ENCODE measurements at regions not wholly inside any gene's neighbourhood (a gene's known extent, or its start where the extent isn't known, plus 50 kb on each side); places are given as distances from the start of the nearest gene placed in this dataset.

GRCh38 chr3:69504232-69504631 lies 118.3 kb upstream of the FRMD4B start:
- H3K36me3 ChIP-seq: no peaks in the 10 kb centered on the region
- intact Hi-C loops (cut with DNase I; ENCODE audit: low total_unique reads): no loop called here
- WGBS, 2 donors (ENCODE audit: low coverage in 1 of 2): 74 to 75% methylated on average over 3 of the region's 3 CpGs
- no peak for TF ChIP-seq EP300 (IDR thresholded peaks at IDR 0.05; ENCODE audit: low read depth)
- no peak for TF ChIP-seq POLR2AphosphoS5 (IDR thresholded peaks at IDR 0.05)
- no peak for TF ChIP-seq POLR2A (IDR thresholded peaks at IDR 0.05)
- TF ChIP-seq CTCF (IDR thresholded peaks at IDR 0.05): no peak
- DNase-seq: no peak
- H3K9me3 ChIP-seq: no peaks in the 10 kb centered on the region
- no peaks in the 10 kb centered on the region for H3K4me1 ChIP-seq
- no peak overlapping the region for H3K4me3 ChIP-seq
- no peak overlapping the region for H3K27ac ChIP-seq
- in situ Hi-C loops (cut with MboI; ENCODE audit: low pct_ligation_motif_present in 1 of 4, low pct_unique_long_range_greater_than_20kb in 1 of 4, low sequenced_read_pairs in 3 of 4): no loop called here
- H3K27me3 ChIP-seq: no peaks in the 10 kb centered on the region

- in situ Hi-C loops (cut with MboI; ENCODE audit: low pct_ligation_motif_present in 1 of 4, low pct_unique_long_range_greater_than_20kb in 1 of 4, low sequenced_read_pairs in 3 of 4) (no loop called here), intact Hi-C loops (cut with DNase I; ENCODE audit: low total_unique reads) (no loop called here)
- Histone ChIP-seq H3K4me1 (no peaks in the 10 kb centered on the region), H3K4me3 (no peak overlapping the region), H3K9me3 (no peaks in the 10 kb centered on the region), H3K27me3 (no peaks in the 10 kb centered on the region), H3K36me3 (no peaks in the 10 kb centered on the region), H3K27ac (peak overlapping the region in 1 of 4 donors; percentile 31)
- 81 to 86% methylated on average over 5 of the region's 5 CpGs for WGBS, 2 donors (ENCODE audit: low coverage in 1 of 2)
- DNase-seq: no peak
- TF ChIP-seq POLR2A (IDR thresholded peaks at IDR 0.05) (no peak), EP300 (IDR thresholded peaks at IDR 0.05; ENCODE audit: low read depth) (no peak), POLR2AphosphoS5 (IDR thresholded peaks at IDR 0.05) (no peak), CTCF (IDR thresholded peaks at IDR 0.05) (no peak)
Observed at GRCh38 chr3:69500604-69501003, 114.7 kb upstream of the FRMD4B start.

GRCh38 chr3:69499899-69500421 lies 114.1 kb upstream of the FRMD4B start:
- peak overlapping the region in 1 of 4 donors; percentile 31 for H3K27ac ChIP-seq

GRCh38 chr3:69499422-69499821 lies 113.5 kb upstream of the FRMD4B start:
- no peak overlapping the region for H3K4me3 ChIP-seq
- WGBS, 2 donors (ENCODE audit: low coverage in 1 of 2): 41 to 59% methylated on average over 3 of the region's 3 CpGs
- H3K9me3 ChIP-seq: no peaks in the 10 kb centered on the region
- no peaks in the 10 kb centered on the region for H3K4me1 ChIP-seq
- intact Hi-C loops (cut with DNase I; ENCODE audit: low total_unique reads): no loop called here
- TF ChIP-seq POLR2A (IDR thresholded peaks at IDR 0.05): no peak
- TF ChIP-seq POLR2AphosphoS5 (IDR thresholded peaks at IDR 0.05): no peak
- no peak for TF ChIP-seq EP300 (IDR thresholded peaks at IDR 0.05; ENCODE audit: low read depth)
- no peak for TF ChIP-seq CTCF (IDR thresholded peaks at IDR 0.05)
- H3K27me3 ChIP-seq: no peaks in the 10 kb centered on the region
- DNase-seq: no peak
- no peak overlapping the region for H3K27ac ChIP-seq
- no peaks in the 10 kb centered on the region for H3K36me3 ChIP-seq
- in situ Hi-C loops (cut with MboI; ENCODE audit: low pct_ligation_motif_present in 1 of 4, low pct_unique_long_range_greater_than_20kb in 1 of 4, low sequenced_read_pairs in 3 of 4): no loop called here

More at GRCh38 chr3:69499899-69500421, 114.1 kb upstream of the FRMD4B start:
- in situ Hi-C loops (cut with MboI; ENCODE audit: low pct_ligation_motif_present in 1 of 4, low pct_unique_long_range_greater_than_20kb in 1 of 4, low sequenced_read_pairs in 3 of 4) (no loop called here), intact Hi-C loops (cut with DNase I; ENCODE audit: low total_unique reads) (no loop called here)
- no peaks in the 10 kb centered on the region for H3K36me3 ChIP-seq
- H3K4me3 ChIP-seq: no peak overlapping the region
- peak; percentile 11 for DNase-seq
- H3K4me1 ChIP-seq: no peaks in the 10 kb centered on the region
- no peaks in the 10 kb centered on the region for H3K27me3 ChIP-seq
- TF ChIP-seq EP300 (IDR thresholded peaks at IDR 0.05; ENCODE audit: low read depth) (no peak), CTCF (IDR thresholded peaks at IDR 0.05) (no peak), POLR2AphosphoS5 (IDR thresholded peaks at IDR 0.05) (no peak), POLR2A (IDR thresholded peaks at IDR 0.05) (no peak)
- no peaks in the 10 kb centered on the region for H3K9me3 ChIP-seq
- 70% methylated on average over 9 of the region's 9 CpGs; no CpG with 5 or more reads in 1 of the 2 donors for WGBS, 2 donors (ENCODE audit: low coverage in 1 of 2)

Data from transverse colon (tissue), 4 donors.